Heart left ventricle (tissue), 16 donors: ENCODE measurements at regions not wholly inside any gene's neighbourhood (a gene's known extent, or its start where the extent isn't known, plus 50 kb on each side); places are given as distances from the start of the nearest gene placed in this dataset.

Experiments used
- ATAC-seq, 4 donors: fragments of 200-7000 bp; cut with Tn5 transposase; one replicate each; pipeline ENCODE4 v1.9.1; 2020 to 2022; ENCODE audit warnings: moderate library complexity in 4 of 4, mild to moderate bottlenecking in 3 of 4, moderate number of reproducible peaks in 1 of 4
- DNase-seq, 5 donors: peaks; one replicate each; pipeline ENCODE4 v3.0.0-alpha.2; 2020
- H3K27ac ChIP-seq, 12 donors: fragments of 200-600 bp; sonication (generic) in 4 of 12; one replicate each; pipeline versions ENCODE4 v1.5.0 to v1.8.0; 2016 to 2022; ENCODE audit warnings: mild to moderate bottlenecking in 2 of 12
- H3K27me3 ChIP-seq, 9 donors: fragments of 200-600 bp; sonication (generic) in 2 of 9; one replicate each; pipeline versions ENCODE4 v1.5.1 to v1.8.0; 2016 to 2022; ENCODE audit warnings: mild to moderate bottlenecking in 3 of 9
- H3K36me3 ChIP-seq, 9 donors: fragments of 200-600 bp; sonication (generic) in 2 of 9; one replicate each; pipeline versions ENCODE4 v1.5.0 to v1.8.0; 2018 to 2022; ENCODE audit warnings: mild to moderate bottlenecking in 2 of 9
- H3K4me1 ChIP-seq, 12 donors: fragments of 200-600 bp; sonication (generic) in 4 of 12; one replicate each; pipeline versions ENCODE4 v1.5.0 to v1.8.0; 2016 to 2022; ENCODE audit warnings: mild to moderate bottlenecking in 3 of 12
- H3K4me3 ChIP-seq, 12 donors: fragments of 200-600 bp; sonication (generic) in 4 of 12; one replicate each; pipeline versions ENCODE4 v1.5.0 to v1.8.0; 2017 to 2022; ENCODE audit warnings: mild to moderate bottlenecking in 9 of 12, moderate library complexity in 4 of 12
- H3K9me3 ChIP-seq, 12 donors: fragments of 200-600 bp; sonication (generic) in 4 of 12; one replicate each; pipeline versions ENCODE4 v1.5.0 to v1.8.0; 2016 to 2022; ENCODE audit warnings: mild to moderate bottlenecking in 1 of 12
- POLR2A ChIP-seq, 2 donors: fragments of 450-650 bp; IDR thresholded peaks; one replicate each; pipeline ENCODE4 v1.6.1; 2017; ENCODE audit warnings: antibody characterized with exemption in 2 of 2, mild to moderate bottlenecking in 2 of 2, moderate library complexity in 2 of 2
- WGBS, 4 donors: extraction: QIAGEN DNeasy Blood & Tissue Kit in 2 of 4; methylation state at CpG; one replicate each; pipeline versions ENCODE4 v1.1.5 to v1.1.7; 2013 to 2018; 5-methylcytosine and 5-hydroxymethylcytosine counted together
- intact Hi-C, 10 donors: fragments of 100-400 bp; cut with DNase I; formaldehyde crosslinking; loops; one replicate each; pipeline versions ENCODE4 v1.11.1 to v1.14.2; 2022
- TF ChIP-seq, protein P1 (sequence below), 12 donors: fragments of 200-600 bp; sonication (generic) in 4 of 12; IDR thresholded peaks; one replicate each; pipeline versions ENCODE4 v1.5.0 to v1.8.0; 2018 to 2022; ENCODE audit warnings: antibody characterized with exemption in 12 of 12, mild to moderate bottlenecking in 5 of 12
- donor health status: ischemic (EF 13 %, LVEDD 7.1; RV severe dilation, severe dysfunction).
- donor health status: healthy with polysubstance abuse.
- donor health status: DM: no; HTN: yes; CAD: no.
- donor health status: DM: no; HTN: no; CAD: no.
- donor health status: ischemic (EF 25% LVEDD 6.9; RV normal size, moderate dysfunction).
- donor health status: ischemic (EF 25% LVEDD 5.7; RV mildly dilated, moderate dysfunction).
- donor health status: healthy.
- donor health status: DM: yes; HTN: yes; CAD: no.
- donor health status: ischemic (EF 35%, LVEDD 5.7; RV mildly dilated, moderate dysfunction).
- donor health status: nonischemic (EF 11% LVEDD 7.7; RV severe dilation, severe dysfunction).
- donor health status: DM: yes; HTN: yes; CAD: no.
- donor health status: PGD.
- donor health status: ischemic (EF 29% LVEDD 5.4; RV normal size, mild dysfunction).
- donor health status: nonischemic (EF 23%, LVEDD 6.1; RV moderate dilation, normal function).

- 58 to 74% (median 69%) methylated on average over 5 of the region's 5 CpGs for WGBS, 4 donors
- H3K36me3 ChIP-seq: no peaks in the 10 kb centered on the region
- H3K9me3 ChIP-seq: no peaks in the 10 kb centered on the region
- ATAC-seq (peak; percentile 56 to 89 (median 64)), DNase-seq (no peak)
- no peak overlapping the region for H3K4me3 ChIP-seq
- H3K4me1 ChIP-seq: no peaks in the 10 kb centered on the region
- intact Hi-C loops: no loop called here
- no peak overlapping the region for H3K27ac ChIP-seq
- no peaks in the 10 kb centered on the region for H3K27me3 ChIP-seq
- TF ChIP-seq, protein P1, sequence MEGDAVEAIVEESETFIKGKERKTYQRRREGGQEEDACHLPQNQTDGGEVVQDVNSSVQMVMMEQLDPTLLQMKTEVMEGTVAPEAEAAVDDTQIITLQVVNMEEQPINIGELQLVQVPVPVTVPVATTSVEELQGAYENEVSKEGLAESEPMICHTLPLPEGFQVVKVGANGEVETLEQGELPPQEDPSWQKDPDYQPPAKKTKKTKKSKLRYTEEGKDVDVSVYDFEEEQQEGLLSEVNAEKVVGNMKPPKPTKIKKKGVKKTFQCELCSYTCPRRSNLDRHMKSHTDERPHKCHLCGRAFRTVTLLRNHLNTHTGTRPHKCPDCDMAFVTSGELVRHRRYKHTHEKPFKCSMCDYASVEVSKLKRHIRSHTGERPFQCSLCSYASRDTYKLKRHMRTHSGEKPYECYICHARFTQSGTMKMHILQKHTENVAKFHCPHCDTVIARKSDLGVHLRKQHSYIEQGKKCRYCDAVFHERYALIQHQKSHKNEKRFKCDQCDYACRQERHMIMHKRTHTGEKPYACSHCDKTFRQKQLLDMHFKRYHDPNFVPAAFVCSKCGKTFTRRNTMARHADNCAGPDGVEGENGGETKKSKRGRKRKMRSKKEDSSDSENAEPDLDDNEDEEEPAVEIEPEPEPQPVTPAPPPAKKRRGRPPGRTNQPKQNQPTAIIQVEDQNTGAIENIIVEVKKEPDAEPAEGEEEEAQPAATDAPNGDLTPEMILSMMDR (IDR thresholded peaks at IDR 0.05): no peak
- TF ChIP-seq POLR2A (IDR thresholded peaks at IDR 0.05): no peak
These were observed 519.2 kb upstream of the ZP4 start for GRCh38 chr1:238409932-238410331.

DNA sequence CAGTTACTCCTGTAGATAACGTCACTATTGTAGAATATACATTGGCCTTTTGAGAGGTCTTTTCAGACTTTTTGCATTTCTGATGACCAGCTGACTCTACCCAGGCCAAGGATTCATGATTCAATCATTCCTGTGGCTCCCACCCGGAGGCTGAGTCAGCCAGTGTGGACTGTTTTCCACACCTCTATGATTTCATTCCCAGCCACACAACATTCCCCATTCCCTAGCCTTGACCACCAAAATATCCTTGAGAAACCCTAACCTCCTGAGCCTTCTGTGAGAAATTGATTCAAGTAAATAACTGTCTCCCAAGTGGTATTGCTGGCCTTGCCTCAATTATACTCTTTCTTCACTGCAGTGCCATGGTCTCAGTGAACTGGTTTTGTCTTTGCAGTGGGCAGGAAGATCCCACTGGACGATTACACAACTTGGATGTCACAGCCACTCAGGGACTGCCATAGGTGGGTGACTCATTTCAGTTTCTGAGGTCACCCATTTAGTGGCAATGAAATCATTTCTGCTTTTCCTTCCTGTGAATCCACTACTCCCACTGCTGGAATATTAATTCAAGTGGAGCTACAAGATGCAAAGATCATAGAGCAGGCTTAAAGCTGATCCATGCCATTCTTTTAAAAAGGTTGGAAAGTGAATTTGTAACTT, 518.6 kb upstream of the ZP4 start:
- WGBS, 4 donors: 55 to 63% (median 59%) methylated on average over 3 of the region's 3 CpGs
- intact Hi-C loops: no loop called here
- H3K4me1 ChIP-seq: no peaks in the 10 kb centered on the region
- H3K27ac ChIP-seq: no peak overlapping the region
- no peaks in the 10 kb centered on the region for H3K9me3 ChIP-seq
- TF ChIP-seq, protein P1 (IDR thresholded peaks at IDR 0.05): no peak
- no peak for TF ChIP-seq POLR2A (IDR thresholded peaks at IDR 0.05)
- no peak overlapping the region for H3K4me3 ChIP-seq
- H3K36me3 ChIP-seq: no peaks in the 10 kb centered on the region
- ATAC-seq (peak; percentile 34 to 93 (median 74)), DNase-seq (no peak)
- H3K27me3 ChIP-seq: no peaks in the 10 kb centered on the region

GRCh38 chr1:238408737-238409136, 518.0 kb upstream of the ZP4 start:
- DNase-seq (no peak), ATAC-seq (no peak)
- no peaks in the 10 kb centered on the region for H3K9me3 ChIP-seq
- H3K36me3 ChIP-seq: no peaks in the 10 kb centered on the region
- H3K4me3 ChIP-seq: no peak overlapping the region
- TF ChIP-seq, protein P1 (IDR thresholded peaks at IDR 0.05): no peak
- TF ChIP-seq POLR2A (IDR thresholded peaks at IDR 0.05): no peak
- H3K4me1 ChIP-seq: no peaks in the 10 kb centered on the region
- 89 to 96% (median 93%) methylated on average over 3 of the region's 3 CpGs for WGBS, 4 donors
- H3K27ac ChIP-seq: no peak overlapping the region
- no peaks in the 10 kb centered on the region for H3K27me3 ChIP-seq
- intact Hi-C loops: no loop called here

GRCh38 chr1:238406098-238406860, 515.6 kb upstream of the ZP4 start:
- Histone ChIP-seq H3K27me3 (no peaks in the 10 kb centered on the region), H3K9me3 (no peaks in the 10 kb centered on the region), H3K27ac (no peak overlapping the region), H3K4me1 (no peaks in the 10 kb centered on the region), H3K36me3 (no peaks in the 10 kb centered on the region), H3K4me3 (no peak overlapping the region)
- TF ChIP-seq POLR2A (IDR thresholded peaks at IDR 0.05): no peak
- TF ChIP-seq, protein P1 (IDR thresholded peaks at IDR 0.05): no peak
- no peak for DNase-seq
- intact Hi-C loops: no loop called here
- ATAC-seq: no peak
- 63 to 71% (median 67%) methylated on average over 3 of the region's 3 CpGs for whole genome bisulfite sequencing, 4 donors
